GM12878 (cell line): ENCODE measurements at regions not wholly inside any gene's neighbourhood (a gene's known extent, or its start where the extent isn't known, plus 50 kb on each side); places are given as distances from the start of the nearest gene placed in this dataset.

Source experiments
- ATAC-seq: fragments of 200-7000 bp; cut with Tn5 transposase; 3 replicates; pipeline ENCODE4 v1.9.1; 2020; ENCODE audit warnings: mild to moderate bottlenecking, moderate library complexity
- BruUV-seq: library from RNA; stranded (reverse); fragments of 400-500 nt; replicated peaks from 2 replicates; lab custom pipeline; 2021; lab: Mats Ljungman, UMichigan
- CTCF ChIA-PET: fragments of 300-600 bp; sonication (Branson Sonifier 250); formaldehyde crosslinking; extraction: SDS; loops from one replicate; lab custom pipeline; 2021; ENCODE audit warnings: inconsistent platforms; lab: Yijun Ruan, JAX
- POLR2A ChIA-PET: fragments of 350-600 bp; formaldehyde crosslinking; extraction: SDS; loops from one replicate; lab custom pipeline; 2021; ENCODE audit warnings: inconsistent platforms; lab: Charles Lee
- RAD21 ChIA-PET: fragments of 300-600 bp; sonication (Branson Sonifier 250); formaldehyde crosslinking; loops from one replicate; lab custom pipeline; 2023; ENCODE audit warnings: antibody characterized with exemption; ENCODE audit not compliant: unreplicated experiment; lab: Charles Lee
- SMC1A ChIA-PET: fragments of 300-600 bp; sonication (Branson Sonifier 250); formaldehyde crosslinking; loops from one replicate; lab custom pipeline; 2023; ENCODE audit not compliant: unreplicated experiment, uncharacterized antibody; lab: Charles Lee
- DNase-seq: peaks from one replicate; pipeline ENCODE4 v3.0.0-alpha.2; 2011; ENCODE audit warnings: low read depth, low spot score
- FAIRE-seq: peaks from 3 replicates; lab custom pipeline; 2011; peaks lifted over from hg19 to GRCh38; lab: Jason Lieb, UNC
- H2AFZ ChIP-seq: 2 replicates; pipeline ENCODE4 v1.6.0; 2011; ENCODE audit warnings: low read depth, low read length, control low read depth; ENCODE audit not compliant: control insufficient read depth
- H3K27ac ChIP-seq: 2 replicates; pipeline ENCODE4 v1.5.1; 2011; ENCODE audit warnings: control low read depth; ENCODE audit not compliant: control insufficient read depth, insufficient read depth
- H3K27me3 ChIP-seq, 2 experiments: replicated peaks in 1 of 2; 2 replicates each; pipeline versions ENCODE4 v1.6.0 to v1.6.1; 2011; ENCODE audit warnings: low read length in 1 of 2; ENCODE audit not compliant: control insufficient read depth in 2 of 2, insufficient read depth in 2 of 2
- H3K36me3 ChIP-seq, 2 experiments: 2 replicates each; pipeline ENCODE4 v1.5.1; 2011; ENCODE audit warnings: low read length in 1 of 2; ENCODE audit not compliant: control insufficient read depth in 2 of 2, insufficient read depth in 2 of 2
- H3K4me1 ChIP-seq: 2 replicates; pipeline ENCODE4 v1.6.1; 2011; ENCODE audit warnings: mild to moderate bottlenecking, low read length, moderate library complexity, mixed read lengths; ENCODE audit not compliant: control insufficient read depth, insufficient read depth
- H3K4me2 ChIP-seq: 2 replicates; pipeline ENCODE4 v1.6.0; 2011; ENCODE audit warnings: control low read depth; ENCODE audit not compliant: control insufficient read depth, insufficient read depth
- H3K4me3 ChIP-seq: fragments of 200-600 bp; sonication (generic); 2 replicates; pipeline ENCODE4 v1.5.1; 2016
- H3K79me2 ChIP-seq: 2 replicates; pipeline ENCODE4 v1.6.0; 2011; ENCODE audit warnings: low read length; ENCODE audit not compliant: control insufficient read depth, insufficient read depth
- H3K9ac ChIP-seq: 2 replicates; pipeline ENCODE4 v1.8.0; 2011; ENCODE audit warnings: low read length, control low read depth, mixed read lengths; ENCODE audit not compliant: control insufficient read depth, insufficient read depth
- H3K9me3 ChIP-seq: replicated peaks from 3 replicates; pipeline ENCODE4 v1.5.1; 2011; ENCODE audit warnings: mild to moderate bottlenecking, low read length; ENCODE audit not compliant: control insufficient read depth, insufficient read depth
- H4K20me1 ChIP-seq: 2 replicates; pipeline ENCODE4 v1.6.0; 2011; ENCODE audit not compliant: control insufficient read depth, insufficient read depth
- BMI1 ChIP-seq: fragments of 450-650 bp; IDR thresholded peaks from 2 replicates; pipeline ENCODE4 v1.6.1; 2016; ENCODE audit warnings: mild to moderate bottlenecking, moderate library complexity, borderline replicate concordance
- CBFB ChIP-seq: IDR thresholded peaks from 2 replicates; pipeline ENCODE4 v1.6.1; 2016; ENCODE audit warnings: antibody characterized with exemption, low read depth
- CEBPB ChIP-seq, 2 experiments: fragments of 150-350 bp in 1 of 2; IDR thresholded peaks; 2 replicates each; pipeline ENCODE4 v1.6.1; 2012 to 2014; ENCODE audit warnings: low read depth in 2 of 2, low read length in 2 of 2, borderline replicate concordance in 1 of 2, inconsistent platforms in 1 of 2
- HDAC2 ChIP-seq: fragments of 200-600 bp; sonication (generic); IDR thresholded peaks from 2 replicates; pipeline ENCODE4 v1.6.1; 2017
- MYC ChIP-seq: IDR thresholded peaks from 2 replicates; pipeline ENCODE4 v1.6.1; 2011; ENCODE audit warnings: mild to moderate bottlenecking, low read length, moderate library complexity, inconsistent platforms; ENCODE audit not compliant: insufficient read depth, insufficient replicate concordance, insufficient read length, severe bottlenecking
- NFYB ChIP-seq: IDR thresholded peaks from 2 replicates; pipeline ENCODE4 v1.6.1; 2011; ENCODE audit warnings: low read depth, mild to moderate bottlenecking, low read length, improper control_type of control experiment, moderate library complexity; ENCODE audit not compliant: insufficient read depth
- POLR2AphosphoS2 ChIP-seq: IDR thresholded peaks from 2 replicates; pipeline ENCODE4 v1.6.1; 2011; ENCODE audit warnings: low read depth, mild to moderate bottlenecking, low read length, improper control_type of control experiment, moderate library complexity
- POU2F2 ChIP-seq: IDR thresholded peaks from 3 replicates; pipeline ENCODE4 v1.6.1; 2011; ENCODE audit warnings: low read depth, mild to moderate bottlenecking, low read length, borderline replicate concordance
- RBBP5 ChIP-seq: fragments of 200-600 bp; sonication (generic); conservative IDR thresholded peaks from 2 replicates; pipeline ENCODE4 v1.6.1; 2016
- SMAD5 ChIP-seq: IDR thresholded peaks from 2 replicates; pipeline ENCODE4 v1.6.1; 2016; ENCODE audit warnings: antibody characterized with exemption, low read depth
- SMARCA5 ChIP-seq: fragments of 450-650 bp; IDR thresholded peaks from 2 replicates; pipeline ENCODE4 v1.6.1; 2017; ENCODE audit warnings: mild to moderate bottlenecking
- STAT3 ChIP-seq: IDR thresholded peaks from 2 replicates; pipeline ENCODE4 v1.6.1; 2011; ENCODE audit warnings: low read depth, low read length, improper control_type of control experiment
- TBL1XR1 ChIP-seq: IDR thresholded peaks from 2 replicates; pipeline ENCODE4 v1.6.1; 2012; ENCODE audit warnings: low read depth, low read length, improper control_type of control experiment
- ZNF207 ChIP-seq: fragments of 450-650 bp; IDR thresholded peaks from 2 replicates; pipeline ENCODE4 v1.6.1; 2014; ENCODE audit warnings: antibody characterized with exemption, mild to moderate bottlenecking, borderline replicate concordance
- ZNF24 ChIP-seq: fragments of 450-650 bp; IDR thresholded peaks from 2 replicates; pipeline ENCODE4 v1.6.1; 2017; ENCODE audit warnings: antibody characterized with exemption, mild to moderate bottlenecking
- ZNF274 ChIP-seq: IDR thresholded peaks from one replicate; pipeline ENCODE4 v1.8.0; 2011; ENCODE audit not compliant: insufficient read length, insufficient read depth
- ZNF622 ChIP-seq: fragments of 450-650 bp; IDR thresholded peaks from 2 replicates; pipeline ENCODE4 v1.6.1; 2017; ENCODE audit warnings: mild to moderate bottlenecking, inconsistent platforms
- ZZZ3 ChIP-seq: IDR thresholded peaks from 2 replicates; pipeline ENCODE4 v1.6.1; 2011; ENCODE audit warnings: low read depth; ENCODE audit not compliant: control insufficient read depth, insufficient read length
- WGBS: methylation state at CpG from one replicate; pipeline ENCODE4 v1.1.6; 2016; ENCODE audit warnings: low lambda C conversion rate; ENCODE audit not compliant: insufficient replicate concordance, insufficient coverage; ENCODE audit errors: missing lambda C conversion rate; 5-methylcytosine and 5-hydroxymethylcytosine counted together
- in situ Hi-C: fragments of 300-500 bp; cut with MboI; formaldehyde crosslinking; loops from 9 replicates; pipeline ENCODE4 v1.14.3; 2018; ENCODE audit warnings: mixed read lengths
- intact Hi-C: fragments of 100-400 bp; cut with micrococcal nuclease; formaldehyde crosslinking; loops from one replicate; pipeline ENCODE4 v1.14.2; 2022; ENCODE audit not compliant: unreplicated experiment
- TF ChIP-seq, protein P1 (sequence below): IDR thresholded peaks from 2 replicates; pipeline ENCODE4 v1.6.1; 2011; ENCODE audit warnings: borderline replicate concordance, low read depth, mild to moderate bottlenecking, moderate library complexity, low read length; ENCODE audit not compliant: insufficient read depth, poor library complexity, severe bottlenecking

DNA sequence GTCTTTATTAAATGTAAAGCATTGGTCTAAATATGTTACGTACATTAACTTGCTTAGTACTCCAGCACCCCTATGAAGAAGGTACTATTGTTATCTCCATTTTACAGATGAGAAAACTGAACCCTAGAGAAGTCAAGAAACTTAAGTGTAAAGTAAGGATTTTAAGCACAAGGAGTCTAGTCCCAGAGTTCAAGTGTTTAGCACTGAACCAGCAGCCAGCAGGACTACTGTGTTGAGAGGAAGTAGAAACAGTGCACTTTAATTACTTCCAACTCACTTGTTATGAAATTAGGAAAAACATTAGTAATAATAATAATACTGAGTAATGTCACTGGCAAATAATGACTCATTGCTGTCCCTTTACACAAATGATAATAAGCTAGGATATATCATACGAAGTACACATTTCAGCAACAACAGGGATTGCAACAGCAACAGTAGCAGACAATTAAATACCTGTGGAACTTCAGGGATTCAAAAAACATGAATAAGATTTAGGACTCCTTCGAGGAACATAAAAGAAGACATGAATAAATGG lies 548.1 kb upstream of the HS3ST1 start:
- Histone ChIP-seq H3K4me1 (no peaks in the 10 kb centered on the region), H2AFZ (no peak overlapping the region), H3K27ac (no peak overlapping the region), H3K4me2 (no peak overlapping the region), H3K36me3 (no peaks in the 10 kb centered on the region), H3K4me3 (no peak overlapping the region), H3K79me2 (no peaks in the 10 kb centered on the region), H3K9ac (no peak overlapping the region), H3K9me3 (no peaks in the 10 kb centered on the region), H3K27me3 (no peaks in the 10 kb centered on the region), H4K20me1 (no peaks in the 10 kb centered on the region)
- ATAC-seq (no peak), FAIRE-seq (no peak), DNase-seq (no peak)
- CTCF ChIA-PET: no interaction called here
- BruUV-seq: no TSS peak
- RAD21 ChIA-PET: no interaction called here
- no peak for TF ChIP-seq HDAC2
- no peak for TF ChIP-seq ZNF274
- no peak for TF ChIP-seq NFYB
- TF ChIP-seq SMARCA5: no peak
- no peak for TF ChIP-seq MYC
- no peak for TF ChIP-seq POU2F2
- no peak for TF ChIP-seq POLR2AphosphoS2
- no peak for TF ChIP-seq CEBPB (IDR thresholded peaks at IDR 0.05; ENCODE audit: borderline replicate concordance in 1 of 2, low read depth in 2 of 2, low read length in 2 of 2)
- no peak for TF ChIP-seq RBBP5
- TF ChIP-seq BMI1: no peak
- TF ChIP-seq TBL1XR1: no peak
- no peak for TF ChIP-seq STAT3
- TF ChIP-seq, protein P1, sequence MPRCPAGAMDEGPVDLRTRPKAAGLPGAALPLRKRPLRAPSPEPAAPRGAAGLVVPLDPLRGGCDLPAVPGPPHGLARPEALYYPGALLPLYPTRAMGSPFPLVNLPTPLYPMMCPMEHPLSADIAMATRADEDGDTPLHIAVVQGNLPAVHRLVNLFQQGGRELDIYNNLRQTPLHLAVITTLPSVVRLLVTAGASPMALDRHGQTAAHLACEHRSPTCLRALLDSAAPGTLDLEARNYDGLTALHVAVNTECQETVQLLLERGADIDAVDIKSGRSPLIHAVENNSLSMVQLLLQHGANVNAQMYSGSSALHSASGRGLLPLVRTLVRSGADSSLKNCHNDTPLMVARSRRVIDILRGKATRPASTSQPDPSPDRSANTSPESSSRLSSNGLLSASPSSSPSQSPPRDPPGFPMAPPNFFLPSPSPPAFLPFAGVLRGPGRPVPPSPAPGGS: no peak
- TF ChIP-seq ZNF24: no peak
- no peak for TF ChIP-seq SMAD5
- no peak for TF ChIP-seq CBFB
- TF ChIP-seq ZNF622: no peak
- TF ChIP-seq ZZZ3: no peak
- no peak for TF ChIP-seq ZNF207
- SMC1A ChIA-PET: no interaction called here
- POLR2A ChIA-PET: no interaction called here
- in situ Hi-C loops (no loop called here), intact Hi-C loops (no loop called here)
- 0% methylated on average over 3 of the region's 3 CpGs for WGBS
